GM23248 (cell line): ENCODE measurements at regions not wholly inside any gene's neighbourhood (a gene's known extent, or its start where the extent isn't known, plus 50 kb on each side); places are given as distances from the start of the nearest gene placed in this dataset.

ENCODE experiments used
- DNase-seq: peaks from one replicate; pipeline ENCODE4 v3.0.0-alpha.2; 2015
- H2AFZ ChIP-seq: fragments of 200-600 bp; sonication (generic); 2 replicates; pipeline ENCODE4 v1.6.1; 2016; ENCODE audit warnings: antibody characterized with exemption
- H3F3A ChIP-seq: fragments of 200-600 bp; sonication (generic); 2 replicates; pipeline ENCODE4 v1.6.1; 2016; ENCODE audit warnings: mild to moderate bottlenecking, antibody characterized with exemption, mixed run types; ENCODE audit not compliant: insufficient read depth
- H3K27ac ChIP-seq: fragments of 200-600 bp; sonication (generic); 2 replicates; pipeline ENCODE4 v1.5.1; 2016; ENCODE audit warnings: mild to moderate bottlenecking
- H3K27me3 ChIP-seq: fragments of 200-600 bp; sonication (generic); replicated peaks from 2 replicates; pipeline ENCODE4 v1.6.1; 2016; ENCODE audit warnings: mild to moderate bottlenecking; ENCODE audit not compliant: insufficient read depth
- H3K36me3 ChIP-seq: fragments of 200-600 bp; sonication (generic); 2 replicates; pipeline ENCODE4 v1.6.1; 2016; ENCODE audit warnings: low read depth, mild to moderate bottlenecking
- H3K4me1 ChIP-seq: fragments of 200-600 bp; sonication (generic); 2 replicates; pipeline ENCODE4 v1.6.1; 2016; ENCODE audit warnings: mild to moderate bottlenecking; ENCODE audit not compliant: insufficient read depth
- H3K4me2 ChIP-seq: fragments of 200-600 bp; sonication (generic); one replicate; pipeline ENCODE4 v1.6.1; 2016; ENCODE audit warnings: mild to moderate bottlenecking; ENCODE audit not compliant: unreplicated experiment
- H3K4me3 ChIP-seq: fragments of 200-600 bp; sonication (generic); 2 replicates; pipeline ENCODE4 v1.5.1; 2016; ENCODE audit warnings: mild to moderate bottlenecking
- H3K79me2 ChIP-seq: fragments of 200-600 bp; sonication (generic); 2 replicates; pipeline ENCODE4 v1.6.1; 2016; ENCODE audit warnings: mild to moderate bottlenecking; ENCODE audit not compliant: insufficient read depth
- H3K9ac ChIP-seq: fragments of 200-600 bp; sonication (generic); 2 replicates; pipeline ENCODE4 v1.6.1; 2016; ENCODE audit warnings: mild to moderate bottlenecking
- H3K9me2 ChIP-seq: fragments of 200-600 bp; sonication (generic); 2 replicates; pipeline ENCODE4 v1.6.1; 2016; ENCODE audit warnings: mixed run types, mild to moderate bottlenecking, moderate library complexity; ENCODE audit not compliant: insufficient read depth
- H3K9me3 ChIP-seq: fragments of 200-600 bp; sonication (generic); one replicate; pipeline ENCODE4 v1.6.1; 2017; ENCODE audit warnings: low read depth
- H4K20me1 ChIP-seq: fragments of 200-600 bp; sonication (generic); 2 replicates; pipeline ENCODE4 v1.6.0; 2016; ENCODE audit not compliant: insufficient read depth
- EZH2 ChIP-seq: fragments of 200-600 bp; sonication (generic); IDR thresholded peaks from 2 replicates; pipeline ENCODE4 v1.6.1; 2018; ENCODE audit warnings: antibody characterized with exemption, mild to moderate bottlenecking; ENCODE audit not compliant: insufficient read depth, poor library complexity, severe bottlenecking
- EZH2phosphoT487 ChIP-seq: fragments of 200-600 bp; sonication (generic); IDR thresholded peaks from 2 replicates; pipeline ENCODE4 v1.6.1; 2018; ENCODE audit warnings: antibody characterized with exemption, moderate library complexity, mild to moderate bottlenecking, low read depth; ENCODE audit not compliant: insufficient read depth
- WGBS, 2 experiments: methylation state at CpG; one replicate each; pipeline ENCODE4 v1.1.6; 2015 to 2017; ENCODE audit warnings: low lambda C conversion rate in 2 of 2, low coverage in 1 of 2; ENCODE audit errors: missing lambda C conversion rate in 2 of 2; 5-methylcytosine and 5-hydroxymethylcytosine counted together
- in situ Hi-C: fragments of 300-500 bp; cut with MboI; formaldehyde crosslinking; loops from 2 replicates; pipeline ENCODE4 v1.15.0; 2020

- H3K4me1 ChIP-seq = no peaks in the 10 kb centered on the region
- no peak for DNase-seq
- H3K27ac ChIP-seq = no peak overlapping the region
- H3K27me3 ChIP-seq = no peaks in the 10 kb centered on the region
- no peak overlapping the region for H3K4me2 ChIP-seq
- H3F3A ChIP-seq = no peaks in the 10 kb centered on the region
- no peak overlapping the region for H3K4me3 ChIP-seq
- H3K9me2 ChIP-seq = no peaks in the 10 kb centered on the region
- WGBS, 2 experiments = 31 to 37% methylated on average over 5 of the region's 5 CpGs
- H2AFZ ChIP-seq = no peak overlapping the region
- no peak for TF ChIP-seq EZH2
- in situ Hi-C loops = no loop called here
- H3K9ac ChIP-seq = no peak overlapping the region
- no peaks in the 10 kb centered on the region for H3K36me3 ChIP-seq
- no peaks in the 10 kb centered on the region for H3K79me2 ChIP-seq
- no peaks in the 10 kb centered on the region for H3K9me3 ChIP-seq
- H4K20me1 ChIP-seq = no peaks in the 10 kb centered on the region
Observed at GRCh38 chr2:16948053-16948452, 282.4 kb upstream of the CYRIA start.

GRCh38 chr2:16943279-16943958 lies 277.8 kb upstream of the CYRIA start:
- H3K9ac ChIP-seq = no peak overlapping the region
- DNase-seq = no peak
- H3K27me3 ChIP-seq = no peaks in the 10 kb centered on the region
- H4K20me1 ChIP-seq = no peaks in the 10 kb centered on the region
- H3K4me2 ChIP-seq = no peak overlapping the region
- H3K36me3 ChIP-seq = no peaks in the 10 kb centered on the region
- H3F3A ChIP-seq = no peaks in the 10 kb centered on the region
- no peaks in the 10 kb centered on the region for H3K4me1 ChIP-seq
- in situ Hi-C loops = no loop called here
- no peaks in the 10 kb centered on the region for H3K9me2 ChIP-seq
- TF ChIP-seq EZH2 (no peak), EZH2phosphoT487 (no peak)
- H3K27ac ChIP-seq = no peak overlapping the region
- no peak overlapping the region for H3K4me3 ChIP-seq
- 11 to 23% methylated on average over 4 of the region's 4 CpGs for WGBS, 2 experiments
- H3K79me2 ChIP-seq = no peaks in the 10 kb centered on the region
- no peak overlapping the region for H2AFZ ChIP-seq
- no peaks in the 10 kb centered on the region for H3K9me3 ChIP-seq

GRCh38 chr2:16940214-16940613 lies 274.6 kb upstream of the CYRIA start:
- Histone ChIP-seq H3K27ac (no peak overlapping the region), H3K4me1 (no peaks in the 10 kb centered on the region), H3K4me2 (no peak overlapping the region), H3K36me3 (no peaks in the 10 kb centered on the region), H3K9me2 (peaks cover 3% of the 10 kb centered on the region; the same call in 1 of the 2 replicates), H3F3A (no peaks in the 10 kb centered on the region), H3K4me3 (no peak overlapping the region), H2AFZ (no peak overlapping the region), H4K20me1 (no peaks in the 10 kb centered on the region), H3K9ac (no peak overlapping the region), H3K79me2 (no peaks in the 10 kb centered on the region), H3K27me3 (no peaks in the 10 kb centered on the region), H3K9me3 (no peaks in the 10 kb centered on the region)
- 3 to 9% methylated on average over 1 of the region's 1 CpG for WGBS, 2 experiments
- TF ChIP-seq EZH2 (no peak), EZH2phosphoT487 (no peak)
- in situ Hi-C loops = no loop called here
- no peak for DNase-seq

- H3K4me2 ChIP-seq = no peak overlapping the region
- no peak overlapping the region for H3K9ac ChIP-seq
- H3K27ac ChIP-seq = no peak overlapping the region
- WGBS, 2 experiments = 4 to 15% methylated on average over 1 of the region's 1 CpG
- peaks cover 3% of the 10 kb centered on the region; the same call in 1 of the 2 replicates for H3K9me2 ChIP-seq
- no peaks in the 10 kb centered on the region for H3F3A ChIP-seq
- H3K4me1 ChIP-seq = no peaks in the 10 kb centered on the region
- no peaks in the 10 kb centered on the region for H3K9me3 ChIP-seq
- H3K79me2 ChIP-seq = no peaks in the 10 kb centered on the region
- DNase-seq = no peak
- H3K27me3 ChIP-seq = no peaks in the 10 kb centered on the region
- H3K4me3 ChIP-seq = no peak overlapping the region
- no peaks in the 10 kb centered on the region for H4K20me1 ChIP-seq
- no peak overlapping the region for H2AFZ ChIP-seq
- TF ChIP-seq EZH2 (no peak), EZH2phosphoT487 (no peak)
- in situ Hi-C loops = no loop called here
- H3K36me3 ChIP-seq = no peaks in the 10 kb centered on the region
Observed at GRCh38 chr2:16939771-16940170, 274.1 kb upstream of the CYRIA start.
